HepG2 (cell line): ENCODE measurements at regions not wholly inside any gene's neighbourhood (a gene's known extent, or its start where the extent isn't known, plus 50 kb on each side); places are given as distances from the start of the nearest gene placed in this dataset.

Experiments used
- ATAC-seq: fragments of 200-7000 bp; cut with Tn5 transposase; 3 replicates; pipeline ENCODE4 v1.9.1; 2020; ENCODE audit warnings: mild to moderate bottlenecking, moderate library complexity
- BruUV-seq: library from RNA; stranded (reverse); fragments of 400-500 nt; replicated peaks from 2 replicates; lab custom pipeline; 2021; lab: Mats Ljungman, UMichigan
- CTCF ChIA-PET: fragments of 300-600 bp; formaldehyde crosslinking; extraction: SDS; loops from one replicate; lab custom pipeline; 2021; ENCODE audit warnings: low total read pairs, inconsistent platforms, low intra/inter-chr PET ratio; lab: Yijun Ruan, JAX
- POLR2A ChIA-PET: fragments of 350-600 bp; sonication (Branson Sonifier 250); formaldehyde crosslinking; loops from one replicate; lab custom pipeline; 2020; ENCODE audit warnings: antibody characterized with exemption, inconsistent platforms; lab: Yijun Ruan, JAX
- DNase-seq: peaks from one replicate; pipeline ENCODE4 v3.0.0-alpha.2; 2015; ENCODE audit warnings: low spot score
- FAIRE-seq: peaks from 3 replicates; lab custom pipeline; 2011; peaks lifted over from hg19 to GRCh38; lab: Jason Lieb, UNC
- H2AFZ ChIP-seq: one replicate; pipeline ENCODE4 v1.6.1; 2011; ENCODE audit warnings: low read length, inconsistent platforms
- H3K27ac ChIP-seq: fragments of 300-600 bp; 3 replicates; pipeline ENCODE4 v1.8.0; 2011; ENCODE audit warnings: mixed run types, mild to moderate bottlenecking, mixed read lengths, low read length, inconsistent platforms; ENCODE audit not compliant: insufficient read depth; ENCODE audit errors: extremely low read length
- H3K27me3 ChIP-seq, 2 experiments: fragments of 200-600 bp in 1 of 2; 2 replicates in 1 of 2; 3 replicates in 1 of 2; pipeline versions ENCODE4 v1.6.0 to v1.8.0; 2011; ENCODE audit warnings: low read length in 2 of 2, mild to moderate bottlenecking in 2 of 2, moderate library complexity in 2 of 2, inconsistent platforms in 1 of 2; ENCODE audit not compliant: insufficient read depth in 2 of 2, control insufficient read depth in 1 of 2
- H3K36me3 ChIP-seq, 2 experiments: fragments of 200-600 bp in 1 of 2; replicated peaks in 1 of 2; 2 replicates in 1 of 2; 3 replicates in 1 of 2; pipeline versions ENCODE4 v1.5.1 to v1.8.0; 2011; ENCODE audit warnings: low read length in 2 of 2, inconsistent platforms in 1 of 2; ENCODE audit not compliant: insufficient read depth in 2 of 2, control insufficient read depth in 1 of 2
- H3K4me1 ChIP-seq: 2 replicates; pipeline ENCODE4 v1.5.1; 2012; ENCODE audit warnings: low read length, inconsistent platforms; ENCODE audit not compliant: insufficient read depth
- H3K4me2 ChIP-seq: 2 replicates; pipeline ENCODE4 v1.6.0; 2011; ENCODE audit warnings: low read depth, low read length, inconsistent platforms
- H3K4me3 ChIP-seq, 3 experiments: fragments of 200-600 bp in 1 of 3; sonication (generic), shearing (Covaris generic) in 1 of 3; replicated peaks in 1 of 3; 2 replicates each; pipeline ENCODE4 v1.5.1; 2011 to 2016; ENCODE audit warnings: low read length in 3 of 3, inconsistent platforms in 2 of 3, low read depth in 2 of 3, mild to moderate bottlenecking in 2 of 3, control low read depth in 1 of 3, mixed read lengths in 1 of 3; ENCODE audit not compliant: insufficient read depth in 1 of 3
- H3K79me2 ChIP-seq: one replicate; pipeline ENCODE4 v1.6.1; 2011; ENCODE audit warnings: low read length, inconsistent platforms; ENCODE audit not compliant: insufficient read depth
- H3K9ac ChIP-seq: 2 replicates; pipeline ENCODE4 v1.6.0; 2011; ENCODE audit warnings: mild to moderate bottlenecking, low read depth, low read length, inconsistent platforms; ENCODE audit not compliant: insufficient read depth
- H3K9me3 ChIP-seq: 2 replicates; pipeline ENCODE4 v1.5.1; 2012; ENCODE audit warnings: mild to moderate bottlenecking, low read length
- H4K20me1 ChIP-seq: 2 replicates; pipeline ENCODE4 v1.6.0; 2011; ENCODE audit warnings: inconsistent platforms, mild to moderate bottlenecking, low read length, moderate library complexity; ENCODE audit not compliant: insufficient read depth
- ZBTB7A ChIP-seq: sonication (generic); formaldehyde crosslinking; IDR thresholded peaks from 2 replicates; pipeline ENCODE4 v1.8.0; 2022; ENCODE audit warnings: mild to moderate bottlenecking, missing genetic modification reagents
- ZFX ChIP-seq: sonication (generic); formaldehyde crosslinking; IDR thresholded peaks from 2 replicates; pipeline ENCODE4 v1.4.0; 2020; ENCODE audit warnings: mild to moderate bottlenecking, low read depth, missing genetic modification reagents, moderate library complexity
- ZNF326 ChIP-seq: sonication (generic); formaldehyde crosslinking; IDR thresholded peaks from 2 replicates; pipeline ENCODE4 v1.4.0; 2020; ENCODE audit warnings: missing genetic modification reagents, borderline replicate concordance
- ZNF615 ChIP-seq: sonication (generic); formaldehyde crosslinking; IDR thresholded peaks from 2 replicates; pipeline ENCODE4 v1.5.0; 2020; ENCODE audit warnings: mild to moderate bottlenecking, missing genetic modification reagents, borderline replicate concordance
- ZNF629 ChIP-seq: sonication (generic); formaldehyde crosslinking; conservative IDR thresholded peaks from 2 replicates; pipeline ENCODE4 v1.5.0; 2020; ENCODE audit warnings: missing genetic modification reagents
- ZNF7 ChIP-seq: IDR thresholded peaks from 2 replicates; pipeline ENCODE4 v1.6.1; 2016; ENCODE audit warnings: missing biosample characterization, missing genetic modification reagents
- WGBS: methylation state at CpG from one replicate; pipeline ENCODE4 v1.1.6; 2017; ENCODE audit warnings: low lambda C conversion rate; 5-methylcytosine and 5-hydroxymethylcytosine counted together
- in situ Hi-C: cut with HindIII; loops from 2 replicates; pipeline ENCODE4 v1.10.0; 2017; ENCODE audit warnings: low pct_unique_long_range_greater_than_20kb; ENCODE audit not compliant: extremely low pct_ligation_motif_present
- intact Hi-C: fragments of 100-400 bp; cut with micrococcal nuclease; formaldehyde crosslinking; loops from one replicate; pipeline ENCODE4 v1.10.0; 2022; ENCODE audit not compliant: unreplicated experiment
- TF ChIP-seq, protein P1 (sequence below): sonication (generic); formaldehyde crosslinking; IDR thresholded peaks from 2 replicates; pipeline ENCODE4 v1.5.0; 2020; ENCODE audit warnings: missing genetic modification reagents
- TF ChIP-seq, protein P2 (sequence below): IDR thresholded peaks from 2 replicates; pipeline ENCODE4 v1.6.1; 2016; ENCODE audit warnings: missing genetic modification reagents, missing compliant biosample characterization
- TF ChIP-seq, protein P3 (sequence below): sonication (generic); formaldehyde crosslinking; IDR thresholded peaks from 2 replicates; pipeline ENCODE4 v1.4.0; 2020; ENCODE audit warnings: missing genetic modification reagents, mild to moderate bottlenecking, borderline replicate concordance

DNA sequence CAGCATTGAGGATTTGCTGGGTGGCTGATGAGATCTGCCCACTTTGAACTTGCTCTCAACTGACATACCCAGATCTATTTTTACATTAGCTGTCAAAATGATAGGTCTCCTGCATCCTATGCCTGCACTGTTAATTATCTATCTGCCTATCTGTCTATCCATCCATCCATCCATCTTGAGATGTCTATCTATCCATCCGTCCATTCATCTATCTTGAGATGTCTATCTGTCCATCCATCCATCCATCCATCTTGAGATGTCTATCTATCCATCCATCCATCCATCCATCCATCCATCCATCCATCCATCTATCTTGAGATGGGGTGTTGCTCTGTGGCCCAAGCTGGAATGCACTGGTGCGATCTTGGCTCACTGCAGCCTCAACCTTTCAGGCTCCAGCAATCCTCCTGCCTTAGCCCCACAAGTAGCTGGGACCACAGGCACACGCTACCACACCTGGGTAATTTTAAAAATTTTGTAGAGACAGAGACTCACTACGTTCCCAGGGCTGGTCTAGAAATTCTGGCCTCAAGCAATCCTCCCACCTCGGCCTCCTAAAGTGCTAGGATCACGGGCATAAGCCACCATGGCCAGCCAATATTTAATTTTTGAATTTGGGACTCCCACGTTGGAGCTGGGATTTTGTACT is 159.4 kb upstream of the NSMCE3 start:
- H4K20me1 ChIP-seq = no peaks in the 10 kb centered on the region
- no peak overlapping the region for H3K27ac ChIP-seq
- in situ Hi-C loops (no loop called here), intact Hi-C loops (no loop called here)
- DNase-seq (no peak), ATAC-seq (no peak), FAIRE-seq (no peak)
- H3K9me3 ChIP-seq = no peaks in the 10 kb centered on the region
- ChIA-PET CTCF (no interaction called here), POLR2A (no interaction called here)
- H3K27me3 ChIP-seq = no peaks in the 10 kb centered on the region; a peak in 1 of 5 replicates
- no peak overlapping the region for H3K4me2 ChIP-seq
- H3K4me1 ChIP-seq = no peaks in the 10 kb centered on the region
- H3K4me3 ChIP-seq = no peak overlapping the region
- no TSS peak for BruUV-seq
- no peak overlapping the region for H2AFZ ChIP-seq
- H3K79me2 ChIP-seq = no peaks in the 10 kb centered on the region
- WGBS = 12% methylated on average over 5 of the region's 7 CpGs
- no peak for TF ChIP-seq ZNF7
- no peak for TF ChIP-seq ZFX (CRISPR knock-in tag)
- TF ChIP-seq, protein P1, sequence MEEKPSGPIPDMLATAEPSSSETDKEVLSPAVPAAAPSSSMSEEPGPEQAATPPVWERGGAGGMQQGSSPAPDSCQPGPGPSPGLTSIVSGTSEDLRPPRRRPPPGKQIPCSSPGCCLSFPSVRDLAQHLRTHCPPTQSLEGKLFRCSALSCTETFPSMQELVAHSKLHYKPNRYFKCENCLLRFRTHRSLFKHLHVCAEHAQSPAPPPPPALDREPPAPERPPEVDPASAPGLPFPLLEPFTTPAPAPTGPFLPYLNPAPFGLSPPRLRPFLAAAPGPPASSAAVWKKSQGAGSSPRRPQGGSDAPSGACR (CRISPR knock-in tag) = no peak
- no peak for TF ChIP-seq ZNF326 (CRISPR knock-in tag)
- no peak for TF ChIP-seq ZNF629 (CRISPR knock-in tag)
- TF ChIP-seq, protein P2, sequence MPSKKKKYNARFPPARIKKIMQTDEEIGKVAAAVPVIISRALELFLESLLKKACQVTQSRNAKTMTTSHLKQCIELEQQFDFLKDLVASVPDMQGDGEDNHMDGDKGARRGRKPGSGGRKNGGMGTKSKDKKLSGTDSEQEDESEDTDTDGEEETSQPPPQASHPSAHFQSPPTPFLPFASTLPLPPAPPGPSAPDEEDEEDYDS (CRISPR knock-in tag) = no peak
- TF ChIP-seq ZBTB7A (CRISPR knock-in tag) = no peak
- TF ChIP-seq, protein P3, sequence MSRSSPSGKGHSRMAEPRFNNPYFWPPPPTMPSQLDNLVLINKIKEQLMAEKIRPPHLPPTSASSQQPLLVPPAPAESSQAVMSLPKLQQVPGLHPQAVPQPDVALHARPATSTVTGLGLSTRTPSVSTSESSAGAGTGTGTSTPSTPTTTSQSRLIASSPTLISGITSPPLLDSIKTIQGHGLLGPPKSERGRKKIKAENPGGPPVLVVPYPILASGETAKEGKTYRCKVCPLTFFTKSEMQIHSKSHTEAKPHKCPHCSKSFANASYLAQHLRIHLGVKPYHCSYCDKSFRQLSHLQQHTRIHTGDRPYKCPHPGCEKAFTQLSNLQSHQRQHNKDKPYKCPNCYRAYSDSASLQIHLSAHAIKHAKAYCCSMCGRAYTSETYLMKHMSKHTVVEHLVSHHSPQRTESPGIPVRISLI = no peak
- no peak for TF ChIP-seq ZNF615 (CRISPR knock-in tag)
- no peak overlapping the region for H3K9ac ChIP-seq
- no peaks in the 10 kb centered on the region for H3K36me3 ChIP-seq
